ENCODE measurements at regions not wholly inside any gene's neighbourhood (a gene's known extent, or its start where the extent isn't known, plus 50 kb on each side); places are given as distances from the start of the nearest gene placed in this dataset.

- no peak overlapping the region for H3K4me3 ChIP-seq (ENCODE audit: control insufficient read depth, low read depth, low read length)
- no peak for TF ChIP-seq CTCF (IDR thresholded peaks at IDR 0.05; ENCODE audit: control insufficient read depth, insufficient read depth, low read depth, low read length, missing control alignments)
- DNase-seq (ENCODE audit: low read depth), result no peak
These were observed 200.6 kb downstream of the NRP2 start for GRCh38 chr2:205882806-205883425.

- no peak overlapping the region for H3K4me3 ChIP-seq (ENCODE audit: control insufficient read depth, low read depth, low read length)
- DNase-seq (ENCODE audit: low read depth), result no peak
- TF ChIP-seq CTCF (IDR thresholded peaks at IDR 0.05; ENCODE audit: control insufficient read depth, insufficient read depth, low read depth, low read length, missing control alignments), result no peak
These were observed 197.7 kb downstream of the NRP2 start for GRCh38 chr2:205880048-205880447.

- DNase-seq (ENCODE audit: low read depth), result no peak
- TF ChIP-seq CTCF (IDR thresholded peaks at IDR 0.05; ENCODE audit: control insufficient read depth, insufficient read depth, low read depth, low read length, missing control alignments), result no peak
- H3K4me3 ChIP-seq (ENCODE audit: control insufficient read depth, low read depth, low read length), result no peak overlapping the region
These were observed 196.9 kb downstream of the NRP2 start for GRCh38 chr2:205878999-205879762.

GRCh38 chr2:205877496-205877895 is 195.2 kb downstream of the NRP2 start:
- H3K4me3 ChIP-seq (ENCODE audit: control insufficient read depth, low read depth, low read length), result no peak overlapping the region
- TF ChIP-seq CTCF (IDR thresholded peaks at IDR 0.05; ENCODE audit: control insufficient read depth, insufficient read depth, low read depth, low read length, missing control alignments), result no peak
- no peak for DNase-seq (ENCODE audit: low read depth)

- H3K4me3 ChIP-seq (ENCODE audit: control insufficient read depth, low read depth, low read length), result no peak overlapping the region
- DNase-seq (ENCODE audit: low read depth), result no peak
- TF ChIP-seq CTCF (IDR thresholded peaks at IDR 0.05; ENCODE audit: control insufficient read depth, insufficient read depth, low read depth, low read length, missing control alignments), result no peak
These were observed 193.8 kb downstream of the NRP2 start for GRCh38 chr2:205876127-205876526.

DNA sequence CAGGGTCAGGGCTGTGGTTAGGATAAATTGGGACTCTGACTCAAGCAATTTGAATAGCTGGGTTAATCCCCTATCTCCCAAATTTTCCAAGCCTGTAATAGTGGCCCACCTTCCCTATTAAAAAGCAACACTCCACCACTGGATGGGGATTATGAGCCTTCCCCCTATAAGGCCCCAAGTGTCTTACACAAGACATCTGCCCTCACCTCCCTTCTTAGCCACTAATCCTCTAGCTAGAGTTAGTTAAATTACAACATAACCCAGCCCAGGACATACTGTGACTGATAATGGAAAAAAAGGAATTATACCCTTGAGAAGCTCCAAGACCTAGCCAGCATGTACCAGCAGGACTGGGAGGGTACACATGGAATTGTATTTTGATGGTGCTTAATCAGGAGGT is 190.4 kb downstream of the NRP2 start:
- no peak overlapping the region for H3K4me3 ChIP-seq (ENCODE audit: control insufficient read depth, low read depth, low read length)
- TF ChIP-seq CTCF (IDR thresholded peaks at IDR 0.05; ENCODE audit: control insufficient read depth, insufficient read depth, low read depth, low read length, missing control alignments), result no peak
- DNase-seq (ENCODE audit: low read depth), result no peak

All from AG09309 (cell line).